Liver (tissue), 8 donors: ENCODE measurements at regions not wholly inside any gene's neighbourhood (a gene's known extent, or its start where the extent isn't known, plus 50 kb on each side); places are given as distances from the start of the nearest gene placed in this dataset.

Experiments used
- DNase-seq: peaks from one replicate; pipeline ENCODE4 v3.0.0-alpha.2; 2017; ENCODE audit warnings: low spot score
- H3K27ac ChIP-seq, 2 donors: one replicate each; pipeline ENCODE4 v1.7.0; 2013; ENCODE audit warnings: inconsistent platforms in 2 of 2, low read length in 2 of 2, control low read depth in 1 of 2, low read depth in 1 of 2, mild to moderate bottlenecking in 1 of 2
- H3K27me3 ChIP-seq, 4 donors: one replicate each; pipeline versions ENCODE4 v1.6.1 to v1.7.0; 2013; ENCODE audit warnings: low read length in 3 of 4, inconsistent platforms in 1 of 4, mild to moderate bottlenecking in 1 of 4, moderate library complexity in 1 of 4; ENCODE audit not compliant: control insufficient read depth in 4 of 4, insufficient read depth in 4 of 4
- H3K36me3 ChIP-seq, 4 donors: one replicate each; pipeline versions ENCODE4 v1.6.1 to v1.7.0; 2013; ENCODE audit warnings: low read length in 3 of 4, mild to moderate bottlenecking in 3 of 4, low read depth in 1 of 4, moderate library complexity in 1 of 4; ENCODE audit not compliant: control insufficient read depth in 4 of 4, insufficient read depth in 3 of 4
- H3K4me1 ChIP-seq, 4 donors: one replicate each; pipeline versions ENCODE4 v1.6.1 to v1.7.0; 2013; ENCODE audit warnings: low read length in 3 of 4, mild to moderate bottlenecking in 3 of 4, moderate library complexity in 1 of 4; ENCODE audit not compliant: control insufficient read depth in 4 of 4, insufficient read depth in 4 of 4
- H3K4me3 ChIP-seq, 3 donors: one replicate each; pipeline versions ENCODE4 v1.6.1 to v1.7.0; 2013; ENCODE audit warnings: low read length in 3 of 3, control low read depth in 1 of 3, low read depth in 1 of 3, mild to moderate bottlenecking in 1 of 3
- H3K9ac ChIP-seq, 2 donors: one replicate each; pipeline ENCODE4 v1.7.0; 2013; ENCODE audit warnings: low read length in 2 of 2, mild to moderate bottlenecking in 2 of 2, moderate library complexity in 2 of 2, control low read depth in 1 of 2, low read depth in 1 of 2
- H3K9me3 ChIP-seq, 4 donors: one replicate each; pipeline versions ENCODE4 v1.6.1 to v1.7.0; 2013; ENCODE audit warnings: low read length in 3 of 4; ENCODE audit not compliant: control insufficient read depth in 4 of 4
- FOXA1 ChIP-seq: IDR thresholded peaks from 2 replicates; pipeline ENCODE4 v1.6.1; 2016; ENCODE audit warnings: antibody characterized with exemption
- FOXA2 ChIP-seq: IDR thresholded peaks from 2 replicates; pipeline ENCODE4 v1.6.1; 2016; ENCODE audit warnings: antibody characterized with exemption
- GABPA ChIP-seq, 2 donors: IDR thresholded peaks in 1 of 2; conservative IDR thresholded peaks in 1 of 2; 2 replicates each; pipeline ENCODE4 v1.6.1; 2016; ENCODE audit warnings: antibody characterized with exemption in 2 of 2, mild to moderate bottlenecking in 1 of 2, moderate library complexity in 1 of 2
- HNF4G ChIP-seq: IDR thresholded peaks from 2 replicates; pipeline ENCODE4 v1.6.1; 2016; ENCODE audit warnings: antibody characterized with exemption
- JUND ChIP-seq, 2 donors: IDR thresholded peaks; 2 replicates each; pipeline ENCODE4 v1.6.1; 2016; ENCODE audit warnings: antibody characterized with exemption in 2 of 2
- NR2F2 ChIP-seq: IDR thresholded peaks from 2 replicates; pipeline ENCODE4 v1.6.1; 2016; ENCODE audit warnings: antibody characterized with exemption
- SP1 ChIP-seq: IDR thresholded peaks from 2 replicates; pipeline ENCODE4 v1.6.1; 2018; ENCODE audit warnings: antibody characterized with exemption, mild to moderate bottlenecking
- TAF1 ChIP-seq: conservative IDR thresholded peaks from 2 replicates; pipeline ENCODE4 v1.6.1; 2016; ENCODE audit warnings: antibody characterized with exemption, mild to moderate bottlenecking
- WGBS: extraction: QIAGEN DNeasy Blood & Tissue Kit; methylation state at CpG from one replicate; pipeline ENCODE4 v1.1.7; 2013; 5-methylcytosine and 5-hydroxymethylcytosine counted together
- TF ChIP-seq, protein P1 (sequence below): IDR thresholded peaks from 2 replicates; pipeline ENCODE4 v1.6.1; 2016; ENCODE audit warnings: antibody characterized with exemption
- TF ChIP-seq, protein P2 (sequence below): IDR thresholded peaks from 2 replicates; pipeline ENCODE4 v1.6.1; 2016; ENCODE audit warnings: antibody characterized with exemption, mild to moderate bottlenecking
- TF ChIP-seq, protein P3 (sequence below): IDR thresholded peaks from 2 replicates; pipeline ENCODE4 v1.6.1; 2016; ENCODE audit warnings: antibody characterized with exemption
- TF ChIP-seq, protein P4 (sequence below): fragments of 150-350 bp; IDR thresholded peaks from 2 replicates; pipeline ENCODE4 v1.5.1; 2017; ENCODE audit warnings: improper control_type of control experiment, low read depth, low read length; ENCODE audit not compliant: missing input control
- donor health status: healthy.
- donor health status: healthy.
- donor health status: healthy.
- donor health status: healthy.
- donor health status: healthy.

DNA sequence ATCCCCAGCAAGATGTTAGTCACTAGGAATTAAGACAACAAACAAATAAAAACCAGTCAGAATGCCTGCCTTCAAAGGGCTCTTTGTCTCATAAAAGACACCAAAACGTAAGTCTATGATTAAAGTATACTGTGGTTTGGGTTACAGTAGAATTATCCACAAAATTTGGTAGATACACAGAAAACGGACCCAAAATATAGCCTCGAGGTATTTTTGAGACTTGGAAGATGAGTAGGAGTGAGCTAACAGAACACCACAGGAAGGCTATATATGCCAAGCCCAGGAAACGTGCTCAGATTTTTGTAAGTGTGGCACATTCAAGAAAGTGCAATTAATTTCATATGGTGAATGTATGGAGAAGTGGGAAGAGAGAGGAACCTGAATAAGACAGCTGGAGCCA is 831.4 kb downstream of the CDH11 start:
- H3K4me1 ChIP-seq, result no peaks in the 10 kb centered on the region
- H3K27me3 ChIP-seq, result no peaks in the 10 kb centered on the region
- no peak for DNase-seq
- H3K27ac ChIP-seq, result no peak overlapping the region
- no peaks in the 10 kb centered on the region for H3K36me3 ChIP-seq
- 60% methylated on average over 4 of the region's 4 CpGs for WGBS
- no peak overlapping the region for H3K4me3 ChIP-seq
- H3K9ac ChIP-seq, result no peak overlapping the region
- TF ChIP-seq, protein P1, sequence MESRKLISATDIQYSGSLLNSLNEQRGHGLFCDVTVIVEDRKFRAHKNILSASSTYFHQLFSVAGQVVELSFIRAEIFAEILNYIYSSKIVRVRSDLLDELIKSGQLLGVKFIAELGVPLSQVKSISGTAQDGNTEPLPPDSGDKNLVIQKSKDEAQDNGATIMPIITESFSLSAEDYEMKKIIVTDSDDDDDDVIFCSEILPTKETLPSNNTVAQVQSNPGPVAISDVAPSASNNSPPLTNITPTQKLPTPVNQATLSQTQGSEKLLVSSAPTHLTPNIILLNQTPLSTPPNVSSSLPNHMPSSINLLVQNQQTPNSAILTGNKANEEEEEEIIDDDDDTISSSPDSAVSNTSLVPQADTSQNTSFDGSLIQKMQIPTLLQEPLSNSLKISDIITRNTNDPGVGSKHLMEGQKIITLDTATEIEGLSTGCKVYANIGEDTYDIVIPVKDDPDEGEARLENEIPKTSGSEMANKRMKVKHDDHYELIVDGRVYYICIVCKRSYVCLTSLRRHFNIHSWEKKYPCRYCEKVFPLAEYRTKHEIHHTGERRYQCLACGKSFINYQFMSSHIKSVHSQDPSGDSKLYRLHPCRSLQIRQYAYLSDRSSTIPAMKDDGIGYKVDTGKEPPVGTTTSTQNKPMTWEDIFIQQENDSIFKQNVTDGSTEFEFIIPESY, result no peak
- no peak for TF ChIP-seq FOXA2
- TF ChIP-seq FOXA1, result no peak
- TF ChIP-seq, protein P2, sequence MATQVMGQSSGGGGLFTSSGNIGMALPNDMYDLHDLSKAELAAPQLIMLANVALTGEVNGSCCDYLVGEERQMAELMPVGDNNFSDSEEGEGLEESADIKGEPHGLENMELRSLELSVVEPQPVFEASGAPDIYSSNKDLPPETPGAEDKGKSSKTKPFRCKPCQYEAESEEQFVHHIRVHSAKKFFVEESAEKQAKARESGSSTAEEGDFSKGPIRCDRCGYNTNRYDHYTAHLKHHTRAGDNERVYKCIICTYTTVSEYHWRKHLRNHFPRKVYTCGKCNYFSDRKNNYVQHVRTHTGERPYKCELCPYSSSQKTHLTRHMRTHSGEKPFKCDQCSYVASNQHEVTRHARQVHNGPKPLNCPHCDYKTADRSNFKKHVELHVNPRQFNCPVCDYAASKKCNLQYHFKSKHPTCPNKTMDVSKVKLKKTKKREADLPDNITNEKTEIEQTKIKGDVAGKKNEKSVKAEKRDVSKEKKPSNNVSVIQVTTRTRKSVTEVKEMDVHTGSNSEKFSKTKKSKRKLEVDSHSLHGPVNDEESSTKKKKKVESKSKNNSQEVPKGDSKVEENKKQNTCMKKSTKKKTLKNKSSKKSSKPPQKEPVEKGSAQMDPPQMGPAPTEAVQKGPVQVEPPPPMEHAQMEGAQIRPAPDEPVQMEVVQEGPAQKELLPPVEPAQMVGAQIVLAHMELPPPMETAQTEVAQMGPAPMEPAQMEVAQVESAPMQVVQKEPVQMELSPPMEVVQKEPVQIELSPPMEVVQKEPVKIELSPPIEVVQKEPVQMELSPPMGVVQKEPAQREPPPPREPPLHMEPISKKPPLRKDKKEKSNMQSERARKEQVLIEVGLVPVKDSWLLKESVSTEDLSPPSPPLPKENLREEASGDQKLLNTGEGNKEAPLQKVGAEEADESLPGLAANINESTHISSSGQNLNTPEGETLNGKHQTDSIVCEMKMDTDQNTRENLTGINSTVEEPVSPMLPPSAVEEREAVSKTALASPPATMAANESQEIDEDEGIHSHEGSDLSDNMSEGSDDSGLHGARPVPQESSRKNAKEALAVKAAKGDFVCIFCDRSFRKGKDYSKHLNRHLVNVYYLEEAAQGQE, result no peak
- TF ChIP-seq, protein P3, sequence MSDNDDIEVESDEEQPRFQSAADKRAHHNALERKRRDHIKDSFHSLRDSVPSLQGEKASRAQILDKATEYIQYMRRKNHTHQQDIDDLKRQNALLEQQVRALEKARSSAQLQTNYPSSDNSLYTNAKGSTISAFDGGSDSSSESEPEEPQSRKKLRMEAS, result no peak
- no peak for TF ChIP-seq NR2F2
- no peak for TF ChIP-seq HNF4G
- TF ChIP-seq JUND (IDR thresholded peaks at IDR 0.05), result no peak
- no peak for TF ChIP-seq TAF1
- TF ChIP-seq SP1, result no peak
- H3K9me3 ChIP-seq, result no peaks in the 10 kb centered on the region

DNA sequence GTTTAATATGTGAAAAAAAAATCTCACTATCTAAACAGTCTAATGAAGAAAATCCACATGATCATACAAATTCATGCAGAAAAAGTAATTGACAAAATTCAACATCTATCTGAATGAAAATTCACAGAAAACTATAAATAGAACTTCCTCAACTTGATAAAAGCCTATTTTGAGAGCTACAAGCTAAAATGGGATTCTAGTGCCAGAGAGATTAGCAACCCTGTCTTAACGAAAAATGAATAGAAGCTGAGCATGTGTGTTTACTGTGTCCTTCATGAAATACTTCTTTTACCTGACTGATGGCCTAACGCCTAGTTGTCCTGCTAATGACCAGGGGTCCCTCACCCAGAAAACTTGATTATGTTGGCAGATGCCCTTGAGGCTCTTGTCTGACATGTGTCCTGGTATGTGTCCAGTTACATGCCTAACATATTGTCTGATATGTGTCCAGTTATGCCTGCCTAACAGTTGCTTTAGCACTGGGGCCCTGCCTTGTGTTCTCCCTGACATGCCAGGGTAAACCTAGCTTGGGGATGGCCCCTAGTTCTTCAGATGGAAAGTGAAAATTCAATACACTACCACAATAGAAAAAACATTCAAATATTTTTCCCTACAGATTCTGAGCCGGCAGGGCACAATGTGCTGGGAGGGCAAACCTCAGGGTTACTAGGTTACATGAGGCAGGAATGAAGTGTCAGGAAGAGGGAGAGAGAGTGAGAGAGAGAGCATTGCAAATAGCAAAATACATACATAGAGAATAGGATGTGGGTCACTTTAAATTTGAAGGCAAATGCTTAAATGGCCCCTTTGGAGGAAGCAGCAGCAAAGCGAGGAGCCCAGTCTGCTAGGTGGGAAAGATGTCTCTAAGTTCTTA is 834.0 kb downstream of the CDH11 start:
- no peaks in the 10 kb centered on the region for H3K36me3 ChIP-seq
- no peaks in the 10 kb centered on the region for H3K4me1 ChIP-seq
- WGBS, result 66% methylated on average over 4 of the region's 4 CpGs
- no peak overlapping the region for H3K4me3 ChIP-seq
- no peaks in the 10 kb centered on the region for H3K27me3 ChIP-seq
- TF ChIP-seq SP1 (no peak), GABPA (IDR thresholded peaks at IDR 0.05 in 1 of 2, conservative IDR thresholded peaks at IDR 0.05 in 1 of 2) (no peak), HNF4G (no peak)
- TF ChIP-seq, protein P4, sequence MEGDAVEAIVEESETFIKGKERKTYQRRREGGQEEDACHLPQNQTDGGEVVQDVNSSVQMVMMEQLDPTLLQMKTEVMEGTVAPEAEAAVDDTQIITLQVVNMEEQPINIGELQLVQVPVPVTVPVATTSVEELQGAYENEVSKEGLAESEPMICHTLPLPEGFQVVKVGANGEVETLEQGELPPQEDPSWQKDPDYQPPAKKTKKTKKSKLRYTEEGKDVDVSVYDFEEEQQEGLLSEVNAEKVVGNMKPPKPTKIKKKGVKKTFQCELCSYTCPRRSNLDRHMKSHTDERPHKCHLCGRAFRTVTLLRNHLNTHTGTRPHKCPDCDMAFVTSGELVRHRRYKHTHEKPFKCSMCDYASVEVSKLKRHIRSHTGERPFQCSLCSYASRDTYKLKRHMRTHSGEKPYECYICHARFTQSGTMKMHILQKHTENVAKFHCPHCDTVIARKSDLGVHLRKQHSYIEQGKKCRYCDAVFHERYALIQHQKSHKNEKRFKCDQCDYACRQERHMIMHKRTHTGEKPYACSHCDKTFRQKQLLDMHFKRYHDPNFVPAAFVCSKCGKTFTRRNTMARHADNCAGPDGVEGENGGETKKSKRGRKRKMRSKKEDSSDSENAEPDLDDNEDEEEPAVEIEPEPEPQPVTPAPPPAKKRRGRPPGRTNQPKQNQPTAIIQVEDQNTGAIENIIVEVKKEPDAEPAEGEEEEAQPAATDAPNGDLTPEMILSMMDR, result no peak
- TF ChIP-seq, protein P2, result no peak
- no peak overlapping the region for H3K27ac ChIP-seq
- H3K9me3 ChIP-seq, result no peaks in the 10 kb centered on the region
- no peak for DNase-seq
- no peak overlapping the region for H3K9ac ChIP-seq
